ACC112 (cell line): ENCODE measurements at regions not wholly inside any gene's neighbourhood (a gene's known extent, or its start where the extent isn't known, plus 50 kb on each side); places are given as distances from the start of the nearest gene placed in this dataset.

Source experiments
- H2AFZ ChIP-seq: fragments of 200-600 bp; sonication (generic); one replicate; pipeline ENCODE4 v1.6.0; 2017; ENCODE audit warnings: antibody characterized with exemption, low read length; ENCODE audit not compliant: unreplicated experiment
- H3K27ac ChIP-seq: fragments of 200-600 bp; sonication (generic); 2 replicates; pipeline ENCODE4 v1.5.1; 2014; ENCODE audit warnings: low read depth, mild to moderate bottlenecking, antibody characterized with exemption, low read length, moderate library complexity
- H3K27me3 ChIP-seq: fragments of 200-600 bp; sonication (generic); 2 replicates; pipeline ENCODE4 v1.6.1; 2014; ENCODE audit warnings: mild to moderate bottlenecking, antibody characterized with exemption, low read length, moderate library complexity, mixed read lengths; ENCODE audit not compliant: insufficient read depth
- H3K36me3 ChIP-seq: fragments of 200-600 bp; sonication (generic); 2 replicates; pipeline ENCODE4 v1.6.1; 2016; ENCODE audit warnings: mild to moderate bottlenecking, antibody characterized with exemption, low read length, moderate library complexity, mixed read lengths; ENCODE audit not compliant: insufficient read depth
- H3K4me1 ChIP-seq: fragments of 200-600 bp; sonication (generic); one replicate; pipeline ENCODE4 v1.6.1; 2016; ENCODE audit warnings: low read length, mixed read lengths; ENCODE audit not compliant: insufficient read depth, unreplicated experiment, control insufficient read depth
- H3K4me3 ChIP-seq: fragments of 200-600 bp; sonication (generic); 2 replicates; pipeline ENCODE4 v1.5.1; 2014; ENCODE audit warnings: mild to moderate bottlenecking, low read depth, low read length
- H3K79me2 ChIP-seq: fragments of 200-600 bp; sonication (generic); one replicate; pipeline ENCODE4 v1.6.0; 2016; ENCODE audit warnings: low read length; ENCODE audit not compliant: control insufficient read depth, unreplicated experiment, insufficient read depth

GRCh38 chr1:200282497-200283122 is 127.2 kb downstream of the ZNF281 start:
- no peaks in the 10 kb centered on the region for H3K4me1 ChIP-seq
- no peaks in the 10 kb centered on the region for H3K79me2 ChIP-seq
- H3K36me3 ChIP-seq = no peaks in the 10 kb centered on the region
- no peaks in the 10 kb centered on the region for H3K27me3 ChIP-seq
- H3K27ac ChIP-seq = no peak overlapping the region
- no peak overlapping the region for H2AFZ ChIP-seq
- no peak overlapping the region for H3K4me3 ChIP-seq

GRCh38 chr1:200281201-200281835 is 128.5 kb downstream of the ZNF281 start:
- no peak overlapping the region for H3K27ac ChIP-seq
- H3K4me3 ChIP-seq = no peak overlapping the region
- no peaks in the 10 kb centered on the region for H3K36me3 ChIP-seq
- H3K79me2 ChIP-seq = no peaks in the 10 kb centered on the region
- no peaks in the 10 kb centered on the region for H3K4me1 ChIP-seq
- no peak overlapping the region for H2AFZ ChIP-seq
- no peaks in the 10 kb centered on the region for H3K27me3 ChIP-seq

- Histone ChIP-seq H2AFZ (no peak overlapping the region), H3K4me3 (no peak overlapping the region), H3K4me1 (no peaks in the 10 kb centered on the region), H3K27me3 (no peaks in the 10 kb centered on the region), H3K27ac (no peak overlapping the region), H3K79me2 (no peaks in the 10 kb centered on the region), H3K36me3 (no peaks in the 10 kb centered on the region)
Observed at GRCh38 chr1:200279810-200280411, 129.9 kb downstream of the ZNF281 start.

GRCh38 chr1:200275816-200276453 is 133.9 kb downstream of the ZNF281 start:
- no peaks in the 10 kb centered on the region for H3K79me2 ChIP-seq
- no peaks in the 10 kb centered on the region for H3K36me3 ChIP-seq
- no peaks in the 10 kb centered on the region for H3K27me3 ChIP-seq
- H3K4me1 ChIP-seq = no peaks in the 10 kb centered on the region
- H3K4me3 ChIP-seq = no peak overlapping the region
- H3K27ac ChIP-seq = no peak overlapping the region
- no peak overlapping the region for H2AFZ ChIP-seq

GRCh38 chr1:200275415-200275814 is 134.4 kb downstream of the ZNF281 start:
- no peaks in the 10 kb centered on the region for H3K79me2 ChIP-seq
- no peaks in the 10 kb centered on the region for H3K4me1 ChIP-seq
- no peak overlapping the region for H3K4me3 ChIP-seq
- H3K27me3 ChIP-seq = no peaks in the 10 kb centered on the region
- H3K27ac ChIP-seq = no peak overlapping the region
- no peaks in the 10 kb centered on the region for H3K36me3 ChIP-seq
- H2AFZ ChIP-seq = no peak overlapping the region

- H3K79me2 ChIP-seq = no peaks in the 10 kb centered on the region
- H2AFZ ChIP-seq = no peak overlapping the region
- no peak overlapping the region for H3K27ac ChIP-seq
- no peaks in the 10 kb centered on the region for H3K27me3 ChIP-seq
- H3K4me3 ChIP-seq = no peak overlapping the region
- no peaks in the 10 kb centered on the region for H3K4me1 ChIP-seq
- no peaks in the 10 kb centered on the region for H3K36me3 ChIP-seq
Observed at GRCh38 chr1:200274116-200274515, 135.7 kb downstream of the ZNF281 start.

GRCh38 chr1:200272481-200273068 is 137.3 kb downstream of the ZNF281 start:
- no peak overlapping the region for H3K4me3 ChIP-seq
- no peaks in the 10 kb centered on the region for H3K4me1 ChIP-seq
- H3K79me2 ChIP-seq = no peaks in the 10 kb centered on the region
- no peaks in the 10 kb centered on the region for H3K36me3 ChIP-seq
- no peaks in the 10 kb centered on the region for H3K27me3 ChIP-seq
- H2AFZ ChIP-seq = no peak overlapping the region
- H3K27ac ChIP-seq = no peak overlapping the region

GRCh38 chr1:200269256-200269655 is 140.6 kb downstream of the ZNF281 start:
- no peaks in the 10 kb centered on the region for H3K4me1 ChIP-seq
- no peak overlapping the region for H3K4me3 ChIP-seq
- H3K79me2 ChIP-seq = no peaks in the 10 kb centered on the region
- H3K27ac ChIP-seq = no peak overlapping the region
- no peaks in the 10 kb centered on the region for H3K36me3 ChIP-seq
- no peak overlapping the region for H2AFZ ChIP-seq
- no peaks in the 10 kb centered on the region for H3K27me3 ChIP-seq

- no peaks in the 10 kb centered on the region for H3K36me3 ChIP-seq
- no peak overlapping the region for H3K27ac ChIP-seq
- H2AFZ ChIP-seq = no peak overlapping the region
- no peaks in the 10 kb centered on the region for H3K4me1 ChIP-seq
- H3K79me2 ChIP-seq = no peaks in the 10 kb centered on the region
- H3K4me3 ChIP-seq = no peak overlapping the region
- no peaks in the 10 kb centered on the region for H3K27me3 ChIP-seq
Observed at GRCh38 chr1:200267937-200268336, 141.9 kb downstream of the ZNF281 start.

GRCh38 chr1:200267458-200267857 is 142.4 kb downstream of the ZNF281 start:
- no peaks in the 10 kb centered on the region for H3K27me3 ChIP-seq

More at GRCh38 chr1:200267458-200267857, 142.4 kb downstream of the ZNF281 start:
- Histone ChIP-seq H3K4me1 (no peaks in the 10 kb centered on the region), H3K79me2 (no peaks in the 10 kb centered on the region), H3K36me3 (no peaks in the 10 kb centered on the region), H2AFZ (no peak overlapping the region), H3K27ac (no peak overlapping the region), H3K4me3 (no peak overlapping the region)
